HG03442 (cell line): ENCODE measurements at regions not wholly inside any gene's neighbourhood (a gene's known extent, or its start where the extent isn't known, plus 50 kb on each side); places are given as distances from the start of the nearest gene placed in this dataset.

Experiments
- ATAC-seq: cut with Tn5 transposase; IDR thresholded peaks from one replicate; pipeline ENCODE4 v1.9.1; 2021; ENCODE audit warnings: mild to moderate bottlenecking, moderate library complexity; ENCODE audit not compliant: unreplicated experiment

DNA sequence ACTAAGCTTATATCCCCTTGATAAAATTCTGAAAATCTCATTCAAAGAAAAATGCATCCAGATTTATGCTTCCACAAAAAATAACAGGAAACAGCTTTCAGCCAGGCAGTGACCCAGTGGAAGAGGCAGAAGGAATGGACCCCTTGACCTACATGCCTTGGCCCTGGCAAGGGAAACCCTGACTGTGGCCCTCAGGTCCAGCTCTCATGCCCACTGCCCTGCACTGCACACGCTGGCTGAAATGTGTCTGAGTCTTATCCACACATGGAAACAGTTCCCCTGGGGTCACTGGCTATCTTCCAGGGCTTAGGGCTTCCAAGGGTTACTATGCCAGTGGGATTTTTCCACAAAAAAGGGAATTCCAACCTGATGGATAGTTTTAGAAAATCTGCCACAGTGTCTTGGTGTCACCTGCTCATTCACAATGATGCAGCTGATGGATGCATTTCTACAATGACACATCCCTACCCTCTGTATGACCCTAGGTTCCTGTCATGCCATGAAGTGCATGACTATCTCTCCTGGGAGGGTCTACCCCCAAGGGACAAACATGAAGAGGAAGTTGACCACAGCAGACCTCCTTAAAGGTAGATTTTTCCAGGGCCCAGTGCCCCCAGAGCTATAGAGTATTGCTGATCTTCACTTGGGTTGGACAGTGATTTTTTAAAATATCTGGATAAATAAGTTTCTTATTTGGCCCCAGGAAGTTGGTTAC is 121.9 kb upstream of the CD93 start:
- ATAC-seq = no peak

DNA sequence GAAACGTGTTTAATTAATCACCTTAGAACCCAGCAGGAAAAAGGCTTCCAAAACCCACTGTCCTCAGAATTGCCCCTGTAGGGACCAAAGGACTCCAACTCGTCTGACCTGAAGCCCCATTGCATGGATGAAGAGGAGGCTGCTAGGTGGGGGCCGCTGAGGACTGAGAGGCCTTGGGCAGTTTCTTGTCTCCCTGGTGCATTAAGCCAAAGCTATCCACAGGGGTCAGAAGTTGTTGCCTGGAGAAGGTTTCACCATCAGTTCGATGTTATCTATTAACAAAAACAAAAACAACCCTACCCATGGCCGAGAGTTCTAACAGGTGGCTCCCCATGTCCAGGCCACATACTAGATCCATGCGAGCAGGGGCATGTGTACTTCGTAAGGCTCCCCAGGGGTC is 120.9 kb upstream of the CD93 start:
- ATAC-seq = no peak

DNA sequence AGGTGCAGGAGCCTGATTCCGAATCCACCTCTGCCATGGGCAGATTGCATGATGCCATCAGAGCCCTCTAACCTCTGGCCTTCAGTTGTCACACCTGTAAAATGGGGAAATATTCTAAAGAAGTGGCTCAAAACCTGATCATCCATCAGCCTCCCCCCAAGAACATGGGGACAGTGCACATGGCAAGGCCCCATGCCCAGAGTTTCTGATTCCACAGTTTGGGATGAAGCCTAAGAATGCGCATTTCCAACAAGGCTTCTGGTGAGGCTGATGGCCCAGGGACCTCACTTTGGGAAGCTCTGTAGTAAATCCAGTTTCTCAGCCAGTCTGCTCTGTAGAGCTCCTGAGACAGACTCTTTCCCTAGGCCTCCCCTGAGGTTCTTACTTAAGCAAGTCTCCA is 119.9 kb upstream of the CD93 start:
- no peak for ATAC-seq

DNA sequence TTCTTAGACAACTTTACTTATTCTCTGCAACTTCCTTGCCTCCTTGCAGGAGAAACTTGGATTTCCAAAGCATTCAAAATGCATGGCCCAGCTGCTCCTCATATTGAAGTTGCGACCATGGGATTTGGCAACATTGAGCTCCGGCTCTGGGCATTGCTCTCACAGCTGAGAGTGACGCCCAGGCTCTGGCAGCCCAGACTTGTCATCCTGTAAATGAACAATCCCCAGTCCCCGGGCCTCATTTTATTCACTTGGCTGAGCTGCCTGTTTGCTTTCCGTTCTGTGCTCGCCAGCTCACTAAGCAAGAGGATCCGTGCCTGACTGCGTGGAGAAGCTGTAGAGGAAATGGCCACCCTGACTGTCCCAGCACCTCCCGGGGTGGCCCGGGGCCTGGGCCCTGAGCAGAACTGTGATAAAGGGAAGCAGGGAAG is 119.5 kb upstream of the CD93 start:
- no peak for ATAC-seq

DNA sequence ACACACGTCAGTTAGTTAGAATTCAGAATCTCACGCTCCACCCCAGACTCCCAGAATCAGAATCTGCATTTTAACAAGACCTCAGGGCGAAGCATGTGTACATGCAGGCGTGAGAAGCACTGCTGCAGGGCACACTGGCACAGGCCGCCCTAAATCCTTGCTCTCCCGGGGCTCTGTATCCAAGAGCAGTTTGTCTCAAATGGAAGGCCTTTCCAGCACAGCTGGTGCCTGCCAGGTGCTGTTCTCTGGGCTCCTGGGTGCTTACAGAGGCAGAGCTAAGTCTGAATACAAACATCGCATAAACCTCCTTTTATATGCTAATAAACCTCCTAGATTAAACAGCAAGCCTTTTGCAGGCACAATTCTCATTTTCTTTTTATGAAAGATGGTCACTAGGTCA is 119.1 kb upstream of the CD93 start:
- ATAC-seq = no peak

DNA sequence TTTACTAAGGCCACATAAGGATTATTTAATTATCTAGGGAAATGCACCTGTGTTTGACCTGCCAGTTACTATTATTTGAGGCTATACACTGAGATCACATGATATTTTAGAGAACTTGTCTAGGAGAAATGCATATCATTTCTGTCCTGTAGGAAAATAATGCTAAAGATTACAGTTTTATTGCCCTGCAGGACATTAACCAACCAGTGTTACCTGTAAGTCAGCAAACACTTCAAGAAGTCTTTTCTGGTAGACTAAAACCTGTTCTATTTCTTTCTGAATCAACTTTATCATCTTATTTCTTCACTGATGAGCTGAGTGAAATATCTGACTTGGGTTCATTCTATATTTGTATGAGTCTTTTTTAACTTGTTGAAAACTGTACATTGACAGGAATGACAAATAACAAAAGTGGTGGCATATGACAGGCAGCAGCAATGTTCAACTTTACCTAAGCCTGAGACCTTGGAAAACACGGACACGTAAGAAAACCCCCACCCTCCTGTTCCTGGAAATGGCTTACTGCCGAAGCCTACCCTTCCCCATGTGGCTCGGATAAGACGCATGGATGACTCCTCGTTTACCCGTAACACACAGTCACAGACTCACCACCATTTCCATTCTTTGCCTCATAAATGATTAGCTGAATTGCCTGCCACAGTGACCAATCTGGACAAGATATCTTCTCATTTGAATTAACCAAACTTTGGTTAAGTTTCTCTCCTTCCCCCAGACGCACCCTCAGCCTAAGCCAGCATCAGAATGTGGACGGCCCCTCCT is 118.0 kb upstream of the CD93 start:
- ATAC-seq = no peak

DNA sequence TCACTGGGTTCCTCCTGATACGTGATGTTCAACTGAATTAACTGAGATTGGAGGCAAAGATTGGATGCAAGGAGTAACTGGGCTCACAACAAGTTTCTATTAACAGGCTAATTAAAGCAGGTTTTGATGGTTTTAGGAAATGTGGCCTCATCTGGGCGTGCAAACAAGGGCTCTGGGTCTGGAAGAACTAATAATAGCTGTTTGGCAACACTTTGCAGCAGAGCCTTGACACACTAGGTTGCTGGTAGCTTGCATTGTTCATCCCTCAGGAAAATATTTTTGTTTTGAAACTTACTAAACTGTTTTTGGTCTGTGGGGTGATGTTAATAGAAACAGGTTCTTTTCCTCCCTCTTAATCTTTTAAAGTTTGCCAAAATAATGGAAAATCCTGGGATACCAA is 117.2 kb upstream of the CD93 start:
- ATAC-seq = no peak

DNA sequence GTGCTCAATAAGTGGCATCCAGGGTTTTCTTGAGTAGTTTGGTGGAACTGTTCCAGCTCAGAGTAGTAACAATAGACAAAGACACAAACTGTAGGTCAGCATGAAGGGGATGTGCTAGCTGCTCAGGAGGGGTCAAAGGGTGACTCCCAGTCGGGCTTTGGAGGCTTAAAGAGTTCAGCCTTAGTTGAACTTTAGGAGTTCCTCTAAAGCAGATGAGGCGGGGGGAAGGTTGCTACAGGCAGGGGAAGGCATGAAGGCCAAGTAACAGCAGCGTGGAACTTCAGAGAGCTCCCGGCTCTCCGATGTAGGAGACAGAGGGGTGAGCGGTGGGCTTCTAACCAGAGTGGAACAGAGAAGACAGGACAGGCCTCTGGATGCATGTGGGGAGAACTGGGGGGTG is 115.5 kb upstream of the CD93 start:
- no peak for ATAC-seq

DNA sequence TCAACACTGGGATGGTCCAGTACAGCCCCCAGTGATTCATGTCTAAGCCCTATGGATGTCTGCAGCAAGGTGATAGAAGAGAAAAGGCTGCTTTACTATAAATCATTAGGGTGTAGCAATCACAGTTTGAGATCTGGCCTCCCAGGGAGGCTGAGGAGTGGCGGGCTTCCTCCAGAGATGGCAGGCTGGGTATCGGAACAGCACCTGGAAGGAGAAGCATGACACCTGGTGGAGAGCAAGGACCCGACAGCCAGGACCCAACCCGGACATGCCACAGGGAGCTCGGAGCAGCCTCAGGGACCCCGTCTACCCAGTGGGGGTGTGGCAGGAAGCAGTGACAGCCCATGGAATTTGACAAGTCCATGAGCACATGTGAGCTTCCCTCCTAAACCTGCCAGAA is 114.8 kb upstream of the CD93 start:
- no peak for ATAC-seq

DNA sequence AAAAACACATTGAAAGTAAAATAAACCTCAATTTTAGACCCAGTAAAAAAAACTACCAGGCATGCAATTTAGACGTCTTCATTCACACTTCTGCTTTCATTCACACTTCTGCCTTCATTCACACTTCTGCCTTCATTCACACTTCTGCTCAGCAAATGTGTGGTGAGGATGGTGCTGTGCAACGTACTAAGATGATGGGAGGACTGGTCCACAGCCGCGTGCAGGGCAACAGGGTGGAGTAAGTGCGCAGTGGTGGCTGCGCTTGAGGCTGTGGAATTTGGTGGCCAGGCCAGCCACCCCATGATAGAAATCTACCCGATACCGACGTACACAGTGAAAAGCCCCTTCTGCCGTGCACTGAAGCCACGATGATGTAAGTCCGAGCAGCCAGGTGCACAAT is 114.3 kb upstream of the CD93 start:
- no peak for ATAC-seq

DNA sequence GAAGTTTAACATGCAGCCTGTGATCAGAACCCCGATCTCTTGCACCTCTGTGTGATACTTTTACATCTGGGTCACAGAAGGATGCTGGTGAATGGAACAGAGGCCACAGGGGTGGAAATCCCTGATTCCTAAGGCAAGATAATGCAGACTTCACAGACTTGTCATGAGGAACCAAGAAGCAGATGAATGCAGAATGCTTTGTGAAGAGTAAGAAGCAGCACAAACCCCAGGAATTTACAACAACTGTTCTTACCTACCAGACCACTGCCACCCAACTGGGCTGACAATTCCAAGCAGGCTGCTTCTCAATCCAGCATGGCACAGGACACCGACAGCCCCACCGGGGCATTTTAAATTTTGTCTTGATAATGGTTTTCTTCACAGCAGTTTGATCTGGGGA is 113.2 kb upstream of the CD93 start:
- ATAC-seq = no peak

DNA sequence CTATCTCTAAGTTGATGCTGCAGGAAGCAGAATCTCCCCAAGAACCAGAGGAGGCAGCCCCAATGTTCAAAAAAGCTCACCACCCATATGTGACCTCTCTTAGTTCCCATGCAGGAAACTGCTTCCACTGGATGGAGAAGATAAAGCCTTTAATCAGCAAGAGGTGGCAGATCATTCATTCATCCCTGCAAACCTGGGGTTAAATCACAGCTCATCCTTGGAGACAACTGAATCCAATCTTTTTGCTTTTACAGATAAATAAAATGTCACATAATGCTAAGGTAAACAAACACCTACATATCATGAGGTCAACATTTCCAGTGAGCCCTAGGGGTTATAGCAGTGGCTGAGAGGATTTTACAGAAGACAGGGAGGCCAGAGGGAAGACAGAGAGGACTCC is 112.7 kb upstream of the CD93 start:
- no peak for ATAC-seq

DNA sequence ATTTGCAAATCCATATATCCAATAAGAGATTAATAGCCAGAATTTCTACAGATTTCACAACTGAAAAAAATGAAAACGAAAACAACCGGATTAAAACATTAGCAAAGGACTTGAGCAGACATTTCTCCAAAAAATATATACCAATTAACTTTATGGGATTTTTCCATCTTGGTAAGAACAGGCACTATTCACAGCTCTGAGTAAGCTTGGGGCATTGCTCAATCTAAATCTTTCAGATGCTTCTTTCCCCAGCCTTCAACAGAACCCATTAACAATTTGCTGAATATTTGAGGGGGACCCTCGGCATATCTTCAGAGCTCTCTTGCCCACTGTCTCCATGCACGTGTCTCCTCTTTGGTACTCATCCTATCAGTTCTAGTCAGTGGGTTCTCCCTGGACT is 111.7 kb upstream of the CD93 start:
- no peak for ATAC-seq

DNA sequence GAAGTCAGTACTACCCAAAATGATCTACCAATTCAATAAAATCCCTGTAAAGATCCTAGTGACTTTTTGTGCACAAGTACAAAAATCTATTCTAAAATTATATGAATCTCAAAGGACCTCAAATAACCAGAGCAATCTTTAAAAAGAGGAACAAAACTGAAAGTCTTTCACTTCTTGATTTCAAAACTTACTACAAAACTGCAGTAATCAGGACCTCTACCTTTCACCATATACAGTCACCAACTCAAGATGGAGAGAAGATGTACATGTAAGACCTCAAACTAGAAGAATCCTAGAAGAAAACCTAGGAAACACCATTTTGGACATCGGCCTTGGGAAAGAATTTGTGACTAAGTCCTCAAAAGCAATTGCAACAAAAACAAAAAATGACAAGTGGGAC is 109.5 kb upstream of the CD93 start:
- ATAC-seq = no peak

DNA sequence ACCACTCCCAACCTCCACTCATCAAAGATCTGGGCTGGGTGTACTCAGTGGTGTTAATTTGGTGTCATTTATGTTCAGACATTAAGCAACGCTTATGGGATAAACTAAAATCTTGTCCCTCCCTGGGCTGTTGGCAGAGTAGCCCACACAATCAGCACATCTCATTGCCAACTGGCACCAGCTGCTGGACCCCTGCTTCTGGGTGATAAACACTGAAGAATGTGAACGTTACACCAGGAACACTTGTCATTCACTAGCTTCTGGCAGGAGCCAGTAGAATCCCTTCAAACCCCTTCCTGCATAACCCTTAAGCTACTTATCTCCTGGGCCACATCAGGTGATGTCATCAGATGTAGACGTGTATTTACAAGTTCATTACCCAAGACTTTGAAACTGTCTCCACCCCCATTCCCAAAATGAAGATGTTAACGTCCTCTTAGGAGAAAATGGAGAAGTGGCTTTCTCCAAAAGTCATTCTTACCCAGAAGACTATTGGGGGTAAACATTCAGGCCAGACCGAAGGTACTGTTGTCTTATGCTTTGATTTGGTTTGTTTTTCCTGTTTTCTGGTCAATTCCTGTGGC is 107.8 kb upstream of the CD93 start:
- ATAC-seq = no peak

DNA sequence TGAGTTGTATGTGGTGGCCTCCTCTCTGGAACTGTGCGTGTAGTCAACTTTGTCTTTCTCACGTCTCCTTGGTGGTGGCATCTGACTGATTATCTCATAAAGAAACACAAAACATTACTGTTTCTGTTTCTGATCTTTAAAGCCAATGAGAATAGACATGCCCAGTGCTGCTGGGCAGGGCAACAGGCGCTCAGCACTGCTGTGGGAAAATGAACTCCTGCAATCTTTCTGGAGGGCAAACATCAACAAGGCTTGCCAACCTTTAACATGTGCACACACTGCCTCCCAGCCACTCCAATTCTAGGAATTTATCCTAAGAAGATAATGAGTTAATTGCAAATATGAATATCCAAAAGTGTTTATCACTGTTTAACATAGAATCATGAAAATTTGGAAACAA is 106.3 kb upstream of the CD93 start:
- ATAC-seq = no peak

DNA sequence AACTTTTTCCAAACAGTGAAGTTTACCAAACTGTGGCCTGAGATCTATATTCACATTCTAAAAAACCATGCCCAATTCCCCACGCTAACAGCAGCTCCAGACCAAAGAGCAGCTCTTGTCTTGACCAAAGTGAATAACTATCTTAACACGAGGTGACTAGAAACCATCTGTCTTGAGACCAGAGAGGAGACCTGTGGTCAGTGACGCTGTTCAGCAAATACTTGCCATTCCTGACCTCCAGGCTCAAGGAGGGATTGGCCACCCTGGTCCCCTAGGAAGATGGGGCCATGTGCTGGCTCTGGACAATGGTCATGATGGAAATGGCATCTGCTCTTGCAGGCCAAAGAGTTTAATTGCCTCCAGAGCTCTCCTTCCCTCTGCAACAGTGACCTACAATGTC is 104.4 kb upstream of the CD93 start:
- no peak for ATAC-seq

DNA sequence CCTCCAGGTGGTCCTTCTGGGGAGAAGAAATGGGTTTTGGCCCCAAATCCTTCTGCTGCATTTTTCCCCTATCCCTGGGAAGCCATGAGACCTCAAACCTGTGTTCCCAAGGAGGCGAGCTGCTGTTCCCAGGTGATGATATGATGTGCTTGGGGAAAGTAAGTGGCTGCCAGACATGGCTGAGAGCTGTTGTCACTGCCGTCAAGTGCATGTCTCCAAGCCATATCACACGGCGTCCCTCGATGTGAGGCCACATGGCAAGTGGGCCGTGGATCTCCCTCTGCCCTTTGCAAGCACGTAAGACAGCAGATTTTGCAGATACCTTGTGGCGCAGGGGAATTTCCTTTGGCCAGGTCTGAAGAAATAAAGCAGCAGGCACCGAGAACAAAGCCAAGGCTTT is 103.7 kb upstream of the CD93 start:
- no peak for ATAC-seq

DNA sequence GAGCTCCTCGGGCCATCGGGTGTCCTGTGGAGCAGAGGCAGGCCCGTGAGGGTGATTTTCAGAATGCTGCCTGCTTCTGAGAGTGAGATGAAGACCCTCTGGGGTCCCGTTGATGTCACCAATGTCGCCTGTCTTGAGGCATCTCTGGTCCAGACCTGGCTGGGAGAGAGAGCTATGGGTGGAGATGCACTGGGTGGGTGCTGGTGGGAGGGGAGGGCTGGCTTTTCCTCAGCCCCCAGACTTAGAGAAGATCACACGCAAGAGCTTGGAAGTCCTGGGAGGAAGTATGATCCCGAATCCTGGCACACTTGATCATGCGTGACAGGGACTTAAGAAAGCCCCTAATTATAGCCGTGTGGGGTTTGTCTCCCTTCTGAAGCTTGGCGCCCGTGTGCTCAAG is 103.2 kb upstream of the CD93 start:
- ATAC-seq = no peak

DNA sequence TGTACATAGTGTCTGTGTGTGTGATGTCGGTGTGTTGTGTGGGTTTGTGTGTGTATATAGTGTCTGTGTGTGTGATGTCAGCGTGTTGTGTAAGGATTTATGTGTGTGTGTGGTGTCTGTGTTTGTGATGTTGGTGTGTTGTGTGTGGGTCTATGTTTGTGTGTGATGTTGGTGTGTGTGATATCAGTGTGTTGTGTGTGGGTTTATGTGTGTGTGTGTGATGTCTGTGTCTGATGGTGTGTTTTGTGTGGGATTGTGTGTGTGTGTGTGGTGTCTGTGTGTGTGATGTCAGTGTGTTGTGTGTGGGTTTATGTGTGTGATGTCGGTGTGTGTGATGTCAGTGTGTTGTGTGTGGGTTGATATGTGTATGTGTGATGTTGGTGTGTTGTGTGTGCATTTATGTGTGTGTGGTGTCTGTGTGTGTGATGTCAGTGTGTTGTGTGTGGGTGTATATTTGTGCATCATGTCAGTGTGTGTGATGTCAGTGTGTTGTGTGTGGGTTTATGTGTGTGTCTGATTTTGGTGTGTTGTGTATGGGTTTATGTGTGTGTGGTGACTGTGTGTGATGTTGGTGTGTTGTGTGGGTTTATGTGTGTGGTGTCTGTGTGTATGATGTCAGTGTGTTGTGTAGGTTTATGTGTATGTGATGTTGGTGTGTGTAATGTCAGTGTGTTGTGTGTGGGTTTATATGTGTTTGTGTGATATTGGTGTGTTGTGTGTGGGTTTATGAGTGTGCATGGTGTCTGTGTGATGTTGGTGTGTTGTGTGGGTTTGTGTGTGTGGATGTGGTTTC is 102.4 kb upstream of the CD93 start:
- no peak for ATAC-seq

DNA sequence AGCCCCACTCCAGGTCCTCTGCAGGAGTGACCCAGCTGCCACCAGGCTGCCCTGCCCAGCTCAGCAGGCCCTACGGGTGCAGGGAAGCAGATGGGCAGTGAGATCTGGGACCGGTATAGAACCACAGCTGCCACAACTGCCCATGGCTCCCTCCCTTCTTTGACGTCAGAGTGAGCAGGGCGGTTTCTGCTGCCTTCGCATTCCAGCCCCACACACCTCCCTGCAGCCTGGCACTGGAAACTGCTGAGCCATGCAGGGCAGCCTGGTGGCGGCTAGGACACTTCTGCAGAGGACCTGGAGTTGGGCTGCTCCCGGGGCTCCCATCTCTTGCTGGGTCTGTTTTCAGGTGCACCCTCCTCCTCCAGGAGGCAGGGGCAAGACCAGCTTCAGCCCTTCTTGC is 101.6 kb upstream of the CD93 start:
- no peak for ATAC-seq

DNA sequence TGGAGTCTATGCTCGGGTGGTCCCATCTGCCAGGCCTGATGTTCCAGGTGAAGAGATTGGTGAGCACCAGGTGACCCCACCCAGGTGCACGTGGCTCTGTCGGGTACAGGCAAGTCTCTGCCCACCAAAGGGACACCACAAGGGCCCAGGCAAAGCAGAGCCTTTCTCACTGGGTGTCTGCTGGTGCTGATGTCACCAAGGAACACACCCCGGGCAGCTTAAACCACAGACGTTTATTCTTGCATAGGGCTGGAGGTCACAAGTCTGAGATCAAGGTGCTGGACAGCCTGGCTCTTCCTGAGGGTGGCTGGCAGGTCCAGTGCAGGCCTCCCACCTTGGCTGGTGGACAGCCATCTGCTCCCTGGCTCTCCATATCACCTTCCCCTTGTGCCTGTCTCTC is 100.7 kb upstream of the CD93 start:
- no peak for ATAC-seq
